Loucy (cell line): ENCODE measurements at regions not wholly inside any gene's neighbourhood (a gene's known extent, or its start where the extent isn't known, plus 50 kb on each side); places are given as distances from the start of the nearest gene placed in this dataset.

Experiments used
- EZH2phosphoT487 ChIP-seq: fragments of 200-600 bp; IDR thresholded peaks from 2 replicates; pipeline ENCODE4 v1.6.1; 2018; ENCODE audit warnings: antibody characterized with exemption, mild to moderate bottlenecking, moderate library complexity, borderline replicate concordance
- TF ChIP-seq, protein P1 (sequence below): fragments of 200-600 bp; sonication (generic); conservative IDR thresholded peaks from 2 replicates; pipeline ENCODE4 v1.5.1; 2014; ENCODE audit warnings: mild to moderate bottlenecking, antibody characterized with exemption, low read length

GRCh38 chr2:20143263-20143662, 81.7 kb downstream of the SDC1 start:
- TF ChIP-seq, protein P1, sequence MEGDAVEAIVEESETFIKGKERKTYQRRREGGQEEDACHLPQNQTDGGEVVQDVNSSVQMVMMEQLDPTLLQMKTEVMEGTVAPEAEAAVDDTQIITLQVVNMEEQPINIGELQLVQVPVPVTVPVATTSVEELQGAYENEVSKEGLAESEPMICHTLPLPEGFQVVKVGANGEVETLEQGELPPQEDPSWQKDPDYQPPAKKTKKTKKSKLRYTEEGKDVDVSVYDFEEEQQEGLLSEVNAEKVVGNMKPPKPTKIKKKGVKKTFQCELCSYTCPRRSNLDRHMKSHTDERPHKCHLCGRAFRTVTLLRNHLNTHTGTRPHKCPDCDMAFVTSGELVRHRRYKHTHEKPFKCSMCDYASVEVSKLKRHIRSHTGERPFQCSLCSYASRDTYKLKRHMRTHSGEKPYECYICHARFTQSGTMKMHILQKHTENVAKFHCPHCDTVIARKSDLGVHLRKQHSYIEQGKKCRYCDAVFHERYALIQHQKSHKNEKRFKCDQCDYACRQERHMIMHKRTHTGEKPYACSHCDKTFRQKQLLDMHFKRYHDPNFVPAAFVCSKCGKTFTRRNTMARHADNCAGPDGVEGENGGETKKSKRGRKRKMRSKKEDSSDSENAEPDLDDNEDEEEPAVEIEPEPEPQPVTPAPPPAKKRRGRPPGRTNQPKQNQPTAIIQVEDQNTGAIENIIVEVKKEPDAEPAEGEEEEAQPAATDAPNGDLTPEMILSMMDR, result no peak
- TF ChIP-seq EZH2phosphoT487, result no peak
